Thyroid gland (tissue), 4 donors: ENCODE measurements at regions not wholly inside any gene's neighbourhood (a gene's known extent, or its start where the extent isn't known, plus 50 kb on each side); places are given as distances from the start of the nearest gene placed in this dataset.

ENCODE experiments used
- DNase-seq, 2 donors: peaks; one replicate each; pipeline ENCODE4 v3.0.0-alpha.2; 2019
- H3K27ac ChIP-seq, 3 donors: fragments of 200-600 bp; sonication (generic); 1 replicate in 2 of 3; 2 replicates in 1 of 3; pipeline ENCODE4 v1.5.1; 2016 to 2019; ENCODE audit warnings: mild to moderate bottlenecking in 1 of 3, moderate library complexity in 1 of 3
- H3K27me3 ChIP-seq: fragments of 200-600 bp; sonication (generic); one replicate; pipeline ENCODE4 v1.5.1; 2019
- H3K36me3 ChIP-seq, 2 donors: fragments of 200-600 bp; sonication (generic); one replicate each; pipeline ENCODE4 v1.5.1; 2016 to 2019
- H3K4me1 ChIP-seq, 2 donors: fragments of 200-600 bp; sonication (generic); one replicate each; pipeline ENCODE4 v1.5.1; 2017 to 2019
- H3K4me3 ChIP-seq, 3 donors: fragments of 200-600 bp; sonication (generic); replicated peaks in 1 of 3; 1 replicate in 2 of 3; 2 replicates in 1 of 3; pipeline ENCODE4 v1.5.1; 2016; ENCODE audit warnings: mild to moderate bottlenecking in 1 of 3
- H3K9me3 ChIP-seq: fragments of 200-600 bp; sonication (generic); one replicate; pipeline ENCODE4 v1.5.1; 2017
- CTCF ChIP-seq, 6 experiments: fragments of 200-600 bp in 3 of 6; fragments of 450-650 bp in 3 of 6; sonication (generic) in 3 of 6; IDR thresholded peaks; one replicate each; pipeline ENCODE4 v1.5.1; 2016 to 2019; ENCODE audit warnings: antibody characterized with exemption in 6 of 6, mild to moderate bottlenecking in 2 of 6, inconsistent platforms in 1 of 6, moderate library complexity in 1 of 6
- POLR2A ChIP-seq, 2 donors: fragments of 450-650 bp; IDR thresholded peaks; one replicate each; pipeline ENCODE4 v1.6.1; 2017; ENCODE audit warnings: antibody characterized with exemption in 2 of 2, mild to moderate bottlenecking in 2 of 2, moderate library complexity in 1 of 2
- WGBS, 2 donors: methylation state at CpG; one replicate each; pipeline ENCODE4 v1.1.5; 2017; 5-methylcytosine and 5-hydroxymethylcytosine counted together
- intact Hi-C: fragments of 100-400 bp; cut with DNase I; formaldehyde crosslinking; loops from one replicate; pipeline ENCODE4 v1.15.1; 2023

DNA sequence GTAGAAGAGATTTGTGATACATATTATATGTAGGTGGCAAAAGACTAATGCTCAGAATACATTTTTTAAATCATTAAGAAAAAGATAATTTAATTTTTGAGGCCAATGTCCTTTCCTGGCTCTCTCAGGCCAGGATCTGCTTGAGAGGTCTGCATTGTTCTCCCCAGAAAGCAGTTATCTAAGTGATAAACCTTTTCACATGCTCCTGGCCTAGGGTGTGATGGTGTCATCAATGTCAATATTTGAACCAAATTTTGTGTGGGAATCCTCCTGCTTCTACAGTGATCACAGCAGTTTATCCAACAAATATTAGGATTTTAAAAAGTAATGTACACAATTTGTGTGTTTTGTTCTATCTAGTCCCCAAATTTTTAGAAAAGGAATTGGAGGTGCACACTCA lies 166.6 kb downstream of the DIRAS2 start:
- Histone ChIP-seq H3K36me3 (no peaks in the 10 kb centered on the region), H3K27me3 (no peaks in the 10 kb centered on the region), H3K27ac (no peak overlapping the region), H3K4me1 (peaks cover 6 to 9% of the 10 kb centered on the region in 2 donors), H3K9me3 (no peaks in the 10 kb centered on the region), H3K4me3 (no peak overlapping the region)
- no peak for DNase-seq
- intact Hi-C loops, result no loop called here
- TF ChIP-seq POLR2A (IDR thresholded peaks at IDR 0.05), result no peak
- TF ChIP-seq CTCF (IDR thresholded peaks at IDR 0.05), result no peak

- WGBS, 2 donors, result 85 to 100% methylated on average over 2 of the region's 2 CpGs
- Histone ChIP-seq H3K4me1 (peaks cover 6 to 9% of the 10 kb centered on the region in 2 donors), H3K27me3 (no peaks in the 10 kb centered on the region), H3K4me3 (no peak overlapping the region), H3K27ac (no peak overlapping the region), H3K36me3 (no peaks in the 10 kb centered on the region), H3K9me3 (no peaks in the 10 kb centered on the region)
- TF ChIP-seq POLR2A (IDR thresholded peaks at IDR 0.05), result no peak
- TF ChIP-seq CTCF (IDR thresholded peaks at IDR 0.05), result no peak
- intact Hi-C loops, result no loop called here
- DNase-seq, result no peak
These were observed 165.1 kb downstream of the DIRAS2 start for GRCh38 chr9:90477535-90477934.

GRCh38 chr9:90478821-90479220 lies 163.8 kb downstream of the DIRAS2 start:
- H3K27me3 ChIP-seq, result no peaks in the 10 kb centered on the region
- intact Hi-C loops, result no loop called here
- TF ChIP-seq CTCF (IDR thresholded peaks at IDR 0.05), result no peak
- no peak for TF ChIP-seq POLR2A (IDR thresholded peaks at IDR 0.05)
- 64 to 83% methylated on average over 6 of the region's 6 CpGs for WGBS, 2 donors
- no peak overlapping the region for H3K27ac ChIP-seq
- H3K4me3 ChIP-seq, result no peak overlapping the region
- no peak for DNase-seq
- no peaks in the 10 kb centered on the region for H3K9me3 ChIP-seq
- H3K4me1 ChIP-seq, result peaks cover 4 to 5% of the 10 kb centered on the region in 2 donors
- no peaks in the 10 kb centered on the region for H3K36me3 ChIP-seq

- no peak for DNase-seq
- Histone ChIP-seq H3K36me3 (no peaks in the 10 kb centered on the region), H3K4me3 (no peak overlapping the region), H3K4me1 (no peaks in the 10 kb centered on the region), H3K27me3 (no peaks in the 10 kb centered on the region), H3K27ac (no peak overlapping the region), H3K9me3 (no peaks in the 10 kb centered on the region)
- intact Hi-C loops, result no loop called here
- 92% methylated on average over 1 of the region's 1 CpG for WGBS, 2 donors
- no peak for TF ChIP-seq POLR2A (IDR thresholded peaks at IDR 0.05)
- TF ChIP-seq CTCF (IDR thresholded peaks at IDR 0.05), result no peak
These were observed 157.6 kb downstream of the DIRAS2 start for GRCh38 chr9:90485028-90485427.

DNA sequence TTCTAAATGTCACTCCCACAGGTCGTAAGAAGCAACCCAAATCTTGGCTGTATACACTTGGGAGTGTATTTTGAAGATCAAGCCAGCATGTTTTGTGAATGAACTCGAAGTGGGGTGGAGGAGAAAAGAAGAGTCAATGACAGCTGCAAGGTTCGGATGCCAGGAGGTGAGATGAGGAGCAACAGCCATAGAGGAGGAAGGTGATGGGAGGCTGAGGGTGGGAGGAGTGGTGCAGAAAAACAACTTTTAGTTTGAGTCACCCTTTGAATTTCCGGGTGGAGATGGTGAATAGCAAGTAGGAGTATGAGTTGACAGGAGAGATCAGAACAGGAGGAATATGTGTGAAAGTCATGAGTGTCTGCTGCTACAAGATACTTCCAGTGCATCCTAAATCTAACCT lies 153.6 kb downstream of the DIRAS2 start:
- Histone ChIP-seq H3K27me3 (no peaks in the 10 kb centered on the region), H3K27ac (no peak overlapping the region), H3K36me3 (no peaks in the 10 kb centered on the region), H3K4me3 (no peak overlapping the region), H3K4me1 (no peaks in the 10 kb centered on the region), H3K9me3 (no peaks in the 10 kb centered on the region)
- DNase-seq, result no peak
- intact Hi-C loops, result no loop called here
- TF ChIP-seq POLR2A (IDR thresholded peaks at IDR 0.05) (no peak), CTCF (IDR thresholded peaks at IDR 0.05) (no peak)
- 89 to 91% methylated on average over 4 of the region's 4 CpGs for WGBS, 2 donors
